HAP-1 (cell line): ENCODE measurements at regions not wholly inside any gene's neighbourhood (a gene's known extent, or its start where the extent isn't known, plus 50 kb on each side); places are given as distances from the start of the nearest gene placed in this dataset.
"Not testable (repeated sequence)": the region's sequence is repeated elsewhere in the genome, so short reads cannot be mapped to it uniquely, and the experiment has no call there.

Experiments used
- DNase-seq, 2 experiments: peaks; one replicate each; pipeline ENCODE4 v3.0.0-alpha.2; 2016 to 2020; ENCODE audit warnings: low spot score in 2 of 2
- H3K27me3 ChIP-seq: fragments of 250-450 bp; sonication (Bioruptor Pico); 2 replicates; pipeline ENCODE4 v1.5.1; 2020; ENCODE audit warnings: low read depth, mild to moderate bottlenecking, moderate library complexity
- H3K36me3 ChIP-seq: fragments of 250-450 bp; sonication (Bioruptor Pico); replicated peaks from 2 replicates; pipeline ENCODE4 v1.5.1; 2020; ENCODE audit warnings: mild to moderate bottlenecking
- H3K4me1 ChIP-seq: fragments of 250-450 bp; sonication (Bioruptor Pico); 2 replicates; pipeline ENCODE4 v1.5.1; 2020; ENCODE audit warnings: mild to moderate bottlenecking
- H3K4me3 ChIP-seq: fragments of 250-450 bp; sonication (Bioruptor Pico); 2 replicates; pipeline ENCODE4 v1.5.1; 2020; ENCODE audit warnings: mild to moderate bottlenecking, moderate library complexity
- H3K9me3 ChIP-seq: fragments of 250-450 bp; sonication (Bioruptor Pico); 2 replicates; pipeline ENCODE4 v1.5.1; 2020; ENCODE audit warnings: mild to moderate bottlenecking, moderate library complexity
- in situ Hi-C: fragments of 300-500 bp; cut with MboI; formaldehyde crosslinking; loops from 3 replicates; pipeline ENCODE4 v1.14.3; 2020; ENCODE audit warnings: low sequenced_read_pairs, inconsistent platforms, mixed read lengths

DNA sequence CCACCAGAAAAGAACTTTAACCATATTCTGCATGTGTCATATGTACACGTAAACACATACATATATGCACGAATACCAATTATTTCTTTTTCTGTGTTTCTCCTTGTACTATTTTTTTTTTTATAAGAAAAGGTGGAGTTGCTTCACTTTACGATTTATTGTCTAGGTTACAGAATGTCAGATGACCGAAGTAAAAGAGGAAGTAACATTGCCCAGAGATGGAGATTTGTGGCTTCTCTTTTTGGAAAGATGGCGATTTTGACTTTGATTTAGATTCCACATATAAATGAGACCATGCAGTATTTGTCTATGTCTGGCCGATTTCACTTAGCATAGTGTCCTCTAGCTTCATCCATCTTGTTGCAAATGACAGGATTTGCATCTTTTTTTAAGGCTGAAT is 293.1 kb downstream of the SV2B start:
- Histone ChIP-seq H3K27me3 (no peaks in the 10 kb centered on the region), H3K9me3 (no peaks in the 10 kb centered on the region), H3K36me3 (no peaks in the 10 kb centered on the region), H3K4me3 (no peak overlapping the region), H3K4me1 (no peaks in the 10 kb centered on the region)
- in situ Hi-C loops = no loop called here
- no peak for DNase-seq

DNA sequence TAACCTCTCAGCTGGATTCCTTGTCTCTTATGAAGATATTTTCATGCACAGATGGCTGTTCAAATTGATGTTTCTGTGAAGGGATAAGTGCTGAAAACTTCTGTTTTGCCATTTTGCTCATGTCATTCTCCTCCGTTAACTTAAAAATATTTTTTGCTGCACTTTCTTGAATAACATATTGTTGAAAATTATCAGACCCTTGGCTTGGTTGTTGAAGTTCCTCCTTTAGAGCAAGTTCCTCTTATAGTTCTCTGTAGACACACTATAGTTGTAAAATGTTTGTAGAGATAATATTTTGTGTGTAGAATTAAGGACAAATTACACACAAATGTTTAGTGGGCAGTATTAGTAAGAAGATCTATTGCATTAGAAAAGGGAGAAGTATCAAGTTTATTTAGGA is 300.4 kb downstream of the SV2B start:
- H3K36me3 ChIP-seq = no peaks in the 10 kb centered on the region
- DNase-seq = no peak
- in situ Hi-C loops = no loop called here
- no peaks in the 10 kb centered on the region for H3K4me1 ChIP-seq
- 0 out of 2 replicates have a peak, but pooled peaks cover 2% of the 10 kb centered on the region for H3K27me3 ChIP-seq
- H3K9me3 ChIP-seq = no peaks in the 10 kb centered on the region
- no peak overlapping the region for H3K4me3 ChIP-seq

DNA sequence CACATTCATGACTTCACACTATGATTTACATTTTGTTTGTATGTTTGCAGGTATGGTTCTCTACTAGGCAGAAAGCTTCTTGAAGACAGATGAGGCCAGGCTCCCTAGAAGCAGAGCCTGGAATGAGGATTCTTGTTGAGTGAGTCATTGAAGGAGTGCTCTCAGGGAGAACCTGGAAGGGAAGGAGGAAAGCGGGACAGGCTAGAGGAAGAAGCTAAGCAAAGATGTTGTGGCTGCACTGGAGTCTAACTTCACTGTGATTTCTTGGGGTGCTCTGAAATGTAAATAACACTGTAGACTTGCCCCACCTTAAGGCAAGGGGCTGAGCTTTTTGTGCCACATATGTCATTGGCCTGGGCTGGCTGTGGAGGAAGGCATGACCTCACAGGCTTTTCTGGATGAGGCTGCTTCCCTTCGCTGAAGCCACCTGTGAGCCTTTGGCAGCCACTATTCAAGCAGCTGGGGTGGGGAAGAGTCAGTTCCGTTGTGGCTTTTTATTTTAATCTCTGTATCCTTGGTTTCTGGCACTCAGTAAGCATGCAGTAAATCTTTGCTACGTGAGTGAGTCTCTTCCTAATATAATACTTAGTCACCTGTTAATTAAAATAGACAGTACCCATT is 307.3 kb downstream of the SV2B start:
- no peaks in the 10 kb centered on the region; the same call in 1 of the 2 replicates for H3K27me3 ChIP-seq
- no peaks in the 10 kb centered on the region for H3K4me1 ChIP-seq
- no peaks in the 10 kb centered on the region for H3K36me3 ChIP-seq
- no peak for DNase-seq
- H3K9me3 ChIP-seq = no peaks in the 10 kb centered on the region
- in situ Hi-C loops = no loop called here
- no peak overlapping the region for H3K4me3 ChIP-seq

DNA sequence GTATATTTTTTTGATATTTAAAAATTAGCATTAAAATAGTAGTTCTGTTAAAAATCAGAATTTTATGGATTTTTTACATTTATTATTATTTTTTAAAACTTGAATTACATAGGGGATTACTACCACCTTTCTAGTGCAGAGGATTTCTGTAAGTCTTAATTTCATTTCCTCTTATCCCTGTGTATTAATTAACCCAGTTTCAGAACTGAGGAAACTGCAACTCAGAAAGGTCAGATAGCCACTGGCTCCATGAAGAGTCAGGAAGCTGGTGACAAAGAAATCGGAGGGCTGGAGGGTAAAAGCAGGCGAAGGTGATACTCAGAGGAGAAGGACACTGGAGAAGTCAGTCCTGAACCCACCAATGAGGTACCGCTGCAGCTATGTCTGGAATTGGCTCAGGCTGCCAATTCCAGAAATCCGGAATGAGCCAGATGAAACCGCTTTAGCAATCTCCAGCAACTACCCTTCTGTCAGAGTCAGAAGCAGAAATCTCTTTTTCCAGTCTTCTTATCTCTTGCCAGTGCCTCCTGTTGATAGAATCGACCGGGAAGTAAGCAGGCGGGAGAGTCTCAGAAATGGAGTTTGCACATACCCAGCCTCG is 308.5 kb downstream of the SV2B start:
- no peaks in the 10 kb centered on the region for H3K9me3 ChIP-seq
- in situ Hi-C loops = no loop called here
- no peak for DNase-seq
- H3K27me3 ChIP-seq = no peaks in the 10 kb centered on the region; the same call in 1 of the 2 replicates
- no peaks in the 10 kb centered on the region for H3K4me1 ChIP-seq
- no peaks in the 10 kb centered on the region for H3K36me3 ChIP-seq
- H3K4me3 ChIP-seq = no peak overlapping the region

DNA sequence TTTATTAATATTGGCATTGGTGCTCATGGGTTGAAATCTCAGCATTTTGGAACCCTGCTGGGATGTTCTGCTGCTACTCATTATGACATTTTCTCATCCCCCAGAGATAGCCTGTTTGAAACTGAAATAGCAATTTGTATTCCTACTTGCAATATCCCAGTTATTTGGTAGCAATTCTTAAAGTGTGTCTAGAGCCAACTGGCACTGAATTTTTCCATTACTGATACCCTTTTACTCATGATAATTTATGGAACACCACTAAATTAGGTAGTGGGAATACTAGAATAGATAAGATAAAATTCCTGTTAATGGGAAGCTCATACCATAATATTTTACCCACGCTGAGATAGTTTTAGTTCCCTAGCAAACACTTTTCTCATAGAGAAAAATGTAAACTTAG is 309.3 kb downstream of the SV2B start:
- H3K4me3 ChIP-seq = no peak overlapping the region
- no peak for DNase-seq

DNA sequence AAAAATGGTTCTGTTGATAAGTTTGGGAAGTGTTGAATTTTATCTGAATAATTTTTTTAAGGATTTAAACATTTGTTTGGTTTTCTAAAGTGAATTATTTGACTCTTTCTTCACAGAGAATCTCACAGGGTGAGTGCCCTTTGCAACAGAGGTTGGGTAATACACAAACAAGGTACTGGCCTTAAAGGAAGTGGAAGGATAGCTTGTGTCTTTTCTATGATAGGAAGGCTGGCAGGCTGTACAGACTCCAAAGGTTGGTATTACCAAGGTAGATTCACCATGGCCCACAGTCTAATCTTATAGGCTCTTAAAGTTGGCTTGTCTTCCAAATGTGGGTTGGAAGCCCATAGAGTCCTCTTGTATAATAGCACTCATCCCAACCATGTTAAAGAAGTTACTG is 311.5 kb downstream of the SV2B start:
- Histone ChIP-seq H3K9me3 (no peaks in the 10 kb centered on the region), H3K4me1 (no peaks in the 10 kb centered on the region), H3K27me3 (no peaks in the 10 kb centered on the region; the same call in 1 of the 2 replicates), H3K36me3 (no peaks in the 10 kb centered on the region), H3K4me3 (no peak overlapping the region)
- in situ Hi-C loops = no loop called here
- DNase-seq = no peak

More for the DNA sequence above, 309.3 kb downstream of the SV2B start:
- in situ Hi-C loops = no loop called here
- Histone ChIP-seq H3K27me3 (no peaks in the 10 kb centered on the region; the same call in 1 of the 2 replicates), H3K36me3 (no peaks in the 10 kb centered on the region), H3K4me1 (no peaks in the 10 kb centered on the region), H3K9me3 (no peaks in the 10 kb centered on the region)

DNA sequence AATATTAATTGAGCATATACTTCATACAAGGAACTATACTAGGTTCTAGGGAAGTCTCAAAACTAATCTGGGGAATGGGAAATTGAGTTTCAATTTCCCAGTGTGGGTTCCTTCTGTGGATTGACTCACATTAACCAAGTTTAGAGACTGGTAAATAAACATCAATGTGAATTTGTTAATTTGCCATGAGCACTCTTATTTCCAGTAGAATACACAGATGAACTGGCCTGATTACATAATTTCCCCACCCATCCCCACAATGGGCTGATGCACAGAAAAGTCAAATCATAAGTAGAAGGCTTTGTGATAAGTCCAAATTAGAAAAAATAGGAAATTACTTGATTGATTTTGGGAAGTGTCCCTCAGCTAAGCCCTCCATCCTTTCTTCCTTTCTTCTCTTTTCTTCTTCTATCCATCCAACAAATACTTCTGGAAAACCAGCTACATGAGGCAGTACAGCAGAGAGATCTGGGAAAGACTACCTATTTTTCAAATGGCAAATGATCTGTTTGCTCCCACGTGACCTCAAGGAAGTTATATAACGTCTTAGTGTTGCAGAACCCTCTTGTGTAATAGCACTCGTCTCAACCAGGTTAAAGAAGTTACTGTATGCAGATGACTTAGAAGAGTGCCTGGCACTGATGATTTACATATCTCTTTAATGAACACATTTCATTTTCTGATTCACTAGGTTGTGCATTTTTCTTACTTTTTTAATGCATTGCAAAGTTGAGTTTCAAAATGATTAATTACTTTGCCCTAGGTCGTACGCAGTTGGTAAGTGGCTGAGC is 312.3 kb downstream of the SV2B start:
- DNase-seq = no peak
- Histone ChIP-seq H3K36me3 (no peaks in the 10 kb centered on the region), H3K4me1 (no peaks in the 10 kb centered on the region), H3K4me3 (no peak overlapping the region), H3K9me3 (no peaks in the 10 kb centered on the region), H3K27me3 (no peaks in the 10 kb centered on the region; the same call in 1 of the 2 replicates)
- in situ Hi-C loops = no loop called here

DNA sequence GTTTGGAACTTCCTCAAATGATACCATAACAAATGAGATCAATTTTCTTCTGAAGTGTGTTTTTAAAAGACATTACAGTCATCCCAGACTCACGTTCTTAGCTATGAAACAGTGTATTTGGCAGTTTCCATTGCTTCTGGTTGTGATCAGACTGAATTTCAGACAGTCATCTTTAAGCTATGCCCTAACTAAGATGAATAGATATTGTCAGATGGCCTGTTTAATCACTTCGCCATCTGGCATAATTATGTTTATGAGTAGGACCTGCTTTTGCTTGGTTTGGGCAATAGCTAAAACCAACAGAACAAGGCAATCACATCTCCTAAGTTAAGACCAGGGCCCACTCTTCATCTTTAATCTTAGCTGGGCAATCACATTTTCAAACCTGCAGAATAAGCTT is 313.1 kb downstream of the SV2B start:
- Histone ChIP-seq H3K36me3 (no peaks in the 10 kb centered on the region), H3K9me3 (no peaks in the 10 kb centered on the region), H3K4me1 (no peaks in the 10 kb centered on the region), H3K27me3 (no peaks in the 10 kb centered on the region; the same call in 1 of the 2 replicates), H3K4me3 (no peak overlapping the region)
- no peak for DNase-seq
- in situ Hi-C loops = no loop called here

DNA sequence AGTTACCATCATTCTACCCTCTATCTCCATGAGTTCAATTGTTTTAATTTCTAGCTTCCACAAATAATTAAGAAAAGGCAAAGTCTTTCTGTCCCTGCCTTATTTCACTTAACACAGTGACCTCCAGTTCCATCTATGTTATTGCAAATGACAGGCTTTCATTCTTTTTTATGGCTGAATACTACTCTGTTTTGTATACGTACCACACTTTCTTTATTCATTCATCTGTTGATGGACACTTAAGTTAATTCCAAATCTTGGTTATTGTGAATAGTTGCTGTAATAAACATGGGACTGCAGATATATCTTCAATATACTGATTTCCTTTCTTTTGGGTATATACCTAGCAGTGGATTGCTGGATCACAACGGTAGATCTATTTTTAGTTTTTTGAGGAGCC is 314.1 kb downstream of the SV2B start:
- no peaks in the 10 kb centered on the region; the same call in 1 of the 2 replicates for H3K27me3 ChIP-seq
- in situ Hi-C loops = no loop called here
- no peaks in the 10 kb centered on the region for H3K9me3 ChIP-seq
- no peaks in the 10 kb centered on the region for H3K4me1 ChIP-seq
- no peaks in the 10 kb centered on the region for H3K36me3 ChIP-seq
- H3K4me3 ChIP-seq = no peak overlapping the region
- DNase-seq = no peak

DNA sequence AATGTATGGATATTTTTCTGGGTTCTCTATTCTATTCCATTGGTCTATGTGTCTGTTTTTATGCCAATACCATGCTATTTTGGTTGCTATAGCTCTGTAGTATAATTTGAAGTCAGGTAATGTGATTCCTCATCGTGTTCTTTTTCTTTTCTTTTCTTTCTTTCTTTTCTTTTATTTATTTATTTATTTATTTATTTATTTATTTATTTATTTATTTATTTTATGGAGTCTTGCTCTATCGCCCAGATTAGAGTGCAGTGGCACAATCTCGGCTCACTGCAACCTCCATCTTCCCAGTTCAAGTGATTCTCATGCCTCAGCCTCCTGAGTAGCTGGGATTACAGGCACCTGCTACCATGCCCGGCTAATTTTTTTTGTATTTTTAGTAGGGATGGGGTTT is 315.2 kb downstream of the SV2B start:
- H3K36me3 ChIP-seq, in situ Hi-C loops, H3K4me3 ChIP-seq, H3K4me1 ChIP-seq, H3K9me3 ChIP-seq, H3K27me3 ChIP-seq, DNase-seq: not testable (repeated sequence)

DNA sequence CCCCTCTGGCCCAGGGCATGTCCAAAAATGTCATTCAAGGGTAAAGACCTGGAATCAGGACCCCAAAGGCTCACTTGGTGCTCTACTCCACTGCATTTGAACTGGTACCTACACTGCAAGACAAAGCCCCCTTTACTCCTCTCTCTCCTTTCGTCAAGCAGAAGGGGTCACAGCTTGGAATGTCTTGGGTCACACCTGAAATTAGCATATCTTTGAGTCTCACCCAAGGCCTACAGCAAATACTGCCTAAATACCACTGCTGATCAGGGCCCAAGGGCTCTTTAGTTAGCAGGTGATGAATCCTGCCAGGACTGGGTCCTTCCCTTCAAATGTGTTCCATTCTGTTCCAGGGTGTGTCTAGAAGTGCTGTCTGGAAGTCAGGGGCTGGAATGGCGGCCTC is 320.6 kb downstream of the SV2B start:
- H3K36me3 ChIP-seq = no peaks in the 10 kb centered on the region
- H3K9me3 ChIP-seq = no peaks in the 10 kb centered on the region
- DNase-seq = no peak
- H3K4me3 ChIP-seq = no peak overlapping the region
- in situ Hi-C loops = no loop called here
- no peaks in the 10 kb centered on the region for H3K4me1 ChIP-seq
- no peaks in the 10 kb centered on the region; the same call in 1 of the 2 replicates for H3K27me3 ChIP-seq

DNA sequence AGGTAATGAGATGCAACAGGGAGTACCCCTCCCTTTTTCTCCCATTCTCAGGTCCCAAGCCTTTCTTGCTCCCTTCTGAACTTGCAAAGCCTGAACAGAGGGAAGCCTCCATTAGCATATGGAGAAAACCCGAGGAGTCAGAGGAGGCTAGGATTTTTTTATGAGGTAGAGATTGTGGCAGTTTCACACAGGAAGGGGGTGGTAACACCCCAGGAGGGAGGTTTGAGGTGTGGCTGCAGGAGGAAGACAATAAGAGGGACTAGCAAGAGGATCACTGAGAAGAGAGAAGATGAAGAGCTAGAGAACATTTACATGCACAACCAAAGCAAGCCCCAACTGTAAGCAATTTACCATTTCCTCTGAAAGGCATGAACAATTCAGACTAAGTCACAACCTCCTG is 322.7 kb downstream of the SV2B start:
- Histone ChIP-seq H3K9me3 (no peaks in the 10 kb centered on the region), H3K4me3 (no peak overlapping the region), H3K36me3 (no peaks in the 10 kb centered on the region), H3K27me3 (peaks cover 2% of the 10 kb centered on the region; the same call in 1 of the 2 replicates), H3K4me1 (no peaks in the 10 kb centered on the region)
- in situ Hi-C loops = no loop called here
- no peak for DNase-seq

DNA sequence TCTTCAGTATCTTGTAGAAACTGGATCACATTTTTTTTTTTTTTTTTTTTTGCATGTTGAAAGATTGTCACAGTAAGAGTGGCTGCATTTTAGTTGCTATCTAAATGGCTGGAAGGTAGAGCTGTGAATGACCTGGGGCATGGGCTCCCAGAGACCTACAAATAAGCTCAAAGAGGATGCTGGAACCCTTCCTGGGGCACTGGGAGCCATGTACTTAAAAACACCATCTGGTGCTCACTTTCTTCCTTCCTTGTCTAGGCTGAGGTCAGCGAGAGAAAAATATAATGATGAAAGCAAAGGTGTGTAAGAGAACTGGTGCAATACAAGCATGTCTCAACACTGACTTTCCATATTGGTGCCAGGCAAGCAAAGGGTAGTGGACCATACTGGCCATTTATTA is 323.9 kb downstream of the SV2B start:
- in situ Hi-C loops = no loop called here

DNA sequence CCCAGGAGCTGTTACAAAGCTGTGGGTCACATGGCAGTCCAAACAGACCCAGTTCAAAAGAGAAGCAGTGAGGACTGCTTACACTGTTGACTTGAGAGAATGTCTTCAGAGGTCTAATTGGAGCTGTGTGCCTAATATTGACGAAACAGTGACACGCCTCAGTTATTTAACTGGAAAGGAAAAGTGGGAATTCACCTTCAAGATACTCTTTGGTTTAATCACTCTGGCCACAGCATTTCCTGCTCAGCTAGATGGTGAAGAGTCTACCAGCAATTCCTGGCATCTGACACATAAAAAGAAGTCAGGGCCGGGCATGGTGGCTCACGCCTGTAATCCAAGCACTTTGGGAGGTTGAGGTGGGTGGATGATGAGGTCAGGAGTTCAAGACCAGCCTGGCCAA is 326.4 kb downstream of the SV2B start:
- no peaks in the 10 kb centered on the region for H3K36me3 ChIP-seq
- DNase-seq = no peak
- 0 out of 2 replicates have a peak, but pooled peaks cover 2% of the 10 kb centered on the region for H3K27me3 ChIP-seq
- H3K4me3 ChIP-seq = no peak overlapping the region
- H3K4me1 ChIP-seq = no peaks in the 10 kb centered on the region
- in situ Hi-C loops = no loop called here
- H3K9me3 ChIP-seq = no peaks in the 10 kb centered on the region

More for the DNA sequence above, 323.9 kb downstream of the SV2B start:
- Histone ChIP-seq H3K4me3 (no peak overlapping the region), H3K4me1 (no peaks in the 10 kb centered on the region), H3K36me3 (no peaks in the 10 kb centered on the region), H3K9me3 (no peaks in the 10 kb centered on the region), H3K27me3 (peaks cover 2% of the 10 kb centered on the region; the same call in 1 of the 2 replicates)
- DNase-seq = no peak
